ENCODE measurements at regions not wholly inside any gene's neighbourhood (a gene's known extent, or its start where the extent isn't known, plus 50 kb on each side); places are given as distances from the start of the nearest gene placed in this dataset.

DNA sequence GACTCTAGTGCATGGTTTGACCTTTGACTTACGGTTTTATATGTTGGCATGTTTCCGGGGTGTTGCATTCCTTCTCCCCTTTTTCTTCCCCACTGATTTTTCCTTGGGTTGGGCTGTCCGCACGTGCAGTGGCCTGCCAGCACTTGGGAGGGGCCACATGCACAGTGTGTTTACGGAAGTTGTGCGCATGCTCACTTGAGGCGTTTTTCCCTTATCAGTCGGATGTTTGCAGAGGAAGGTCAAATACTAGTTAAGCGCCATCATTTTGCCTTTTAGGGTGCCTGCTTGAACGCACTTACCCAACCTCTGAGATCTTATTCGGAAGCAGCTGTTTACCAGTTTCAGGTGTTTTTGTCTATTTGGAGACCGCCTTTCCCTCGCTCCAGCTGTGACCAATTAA is 653.9 kb upstream of the AADAT start:
- TF ChIP-seq CTCF (IDR thresholded peaks at IDR 0.05; ENCODE audit: insufficient read depth, low read depth, low read length) (no peak), EZH2 (IDR thresholded peaks at IDR 0.05; ENCODE audit: insufficient read depth, low read length) (no peak)

Data from astrocyte (in vitro differentiated cells and primary cell).